GM21717 (cell line): ENCODE measurements at regions not wholly inside any gene's neighbourhood (a gene's known extent, or its start where the extent isn't known, plus 50 kb on each side); places are given as distances from the start of the nearest gene placed in this dataset.
"Not testable (repeated sequence)": the region's sequence is repeated elsewhere in the genome, so short reads cannot be mapped to it uniquely, and the experiment has no call there.

Experiments used
- ATAC-seq: cut with Tn5 transposase; IDR thresholded peaks from one replicate; pipeline ENCODE4 v1.9.1; 2021; ENCODE audit warnings: mild to moderate bottlenecking, moderate library complexity; ENCODE audit not compliant: unreplicated experiment

DNA sequence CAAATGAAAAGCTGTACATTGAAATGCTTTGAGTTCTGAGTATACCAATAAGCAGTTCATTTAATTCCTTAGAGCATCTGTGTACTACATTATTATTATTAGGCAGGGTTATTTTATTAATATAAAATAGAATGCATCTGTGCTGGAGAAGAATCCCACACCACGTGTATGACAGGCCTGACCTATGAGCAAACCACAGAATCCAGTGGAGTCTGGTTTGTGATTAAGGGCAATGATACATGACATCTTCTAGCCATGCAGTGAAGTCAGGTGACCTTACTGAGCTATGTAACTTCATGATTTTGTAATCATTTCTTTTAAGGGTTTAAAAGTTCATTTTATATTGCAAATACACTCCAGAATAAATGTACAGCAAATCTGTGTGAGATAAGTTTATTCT, 1165.0 kb upstream of the TENM3 start:
- no peak for ATAC-seq

DNA sequence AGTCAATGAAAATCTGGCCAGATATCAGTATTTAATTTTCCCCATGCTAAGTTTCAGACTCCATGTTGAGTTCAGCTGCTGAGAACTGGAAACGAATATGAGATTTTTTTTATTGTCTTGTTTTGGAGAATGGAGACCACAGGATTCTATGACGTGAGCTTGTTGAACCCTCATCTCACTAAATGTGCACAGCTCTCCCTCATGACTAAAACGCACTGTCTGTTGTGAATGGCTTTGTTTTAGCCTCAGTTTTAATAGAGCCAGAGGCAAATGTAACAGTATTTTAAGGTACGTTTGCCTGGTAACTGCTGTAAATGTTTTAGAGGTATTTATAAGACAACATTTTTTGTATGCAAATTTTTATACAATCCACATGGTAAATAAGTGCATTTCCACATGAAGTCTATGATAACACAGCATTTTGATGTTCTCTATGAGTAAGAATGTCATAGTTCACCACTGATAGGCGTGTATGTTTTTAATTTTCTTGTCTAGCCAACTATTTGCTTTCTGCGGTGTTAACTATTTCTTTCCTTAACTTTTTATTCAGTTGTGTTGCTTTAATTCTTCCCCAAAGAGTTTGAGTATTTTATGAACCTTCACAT, 1159.3 kb upstream of the TENM3 start:
- ATAC-seq, result no peak

DNA sequence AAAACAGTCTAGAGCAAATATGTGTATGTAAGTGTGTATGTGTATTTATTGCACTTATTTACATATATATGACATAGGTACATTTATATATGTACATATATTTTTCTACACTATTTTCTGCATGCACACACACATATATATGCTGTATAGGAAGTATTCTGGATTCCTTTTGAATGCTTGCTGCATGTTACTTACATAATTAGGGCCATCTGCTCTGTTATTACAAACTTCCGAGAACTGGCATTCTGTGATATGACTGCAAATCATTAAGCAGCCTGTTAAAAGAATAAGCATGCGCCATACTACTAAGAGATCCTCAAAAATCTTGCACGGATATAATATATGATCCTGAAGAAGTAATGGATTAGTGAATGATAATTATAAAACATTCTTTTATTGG, 1157.6 kb upstream of the TENM3 start:
- ATAC-seq, result no peak

DNA sequence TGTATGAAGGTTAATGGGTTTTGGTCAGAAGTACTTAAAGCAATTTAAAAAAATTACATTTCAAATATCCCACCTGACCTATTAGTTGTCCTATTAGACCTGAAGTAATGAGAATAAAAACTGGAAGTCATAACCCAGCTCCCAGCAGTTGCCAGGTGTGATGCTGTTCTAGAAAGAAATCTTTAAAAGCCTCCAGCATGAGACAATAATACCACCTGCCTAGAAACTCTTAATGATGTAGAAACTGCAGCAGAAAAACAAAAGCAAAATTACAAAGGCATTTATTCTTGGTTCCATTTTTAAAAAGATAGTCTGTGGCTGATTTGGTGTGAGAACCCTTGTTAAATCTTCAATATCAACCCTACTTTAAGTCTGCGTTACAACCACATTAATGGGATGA, 1137.7 kb upstream of the TENM3 start:
- no peak for ATAC-seq

DNA sequence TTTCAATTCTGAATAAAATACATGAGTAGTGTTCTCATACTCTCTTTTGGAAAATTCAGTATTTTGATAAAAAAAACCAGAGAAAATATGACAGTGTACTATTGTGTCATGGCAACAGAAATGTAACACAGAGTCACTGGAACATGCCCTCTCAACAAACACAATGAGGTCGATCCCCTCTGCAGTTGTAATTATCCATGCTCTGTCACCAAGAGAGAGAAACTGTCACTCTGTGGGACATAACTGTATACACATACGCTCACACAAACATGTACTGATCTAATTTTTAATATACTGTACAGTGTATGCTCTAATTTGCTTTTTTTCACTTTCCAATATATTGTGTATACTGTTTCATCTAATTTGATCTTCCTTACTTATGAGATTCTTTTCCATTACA, 1136.8 kb upstream of the TENM3 start:
- no peak for ATAC-seq

DNA sequence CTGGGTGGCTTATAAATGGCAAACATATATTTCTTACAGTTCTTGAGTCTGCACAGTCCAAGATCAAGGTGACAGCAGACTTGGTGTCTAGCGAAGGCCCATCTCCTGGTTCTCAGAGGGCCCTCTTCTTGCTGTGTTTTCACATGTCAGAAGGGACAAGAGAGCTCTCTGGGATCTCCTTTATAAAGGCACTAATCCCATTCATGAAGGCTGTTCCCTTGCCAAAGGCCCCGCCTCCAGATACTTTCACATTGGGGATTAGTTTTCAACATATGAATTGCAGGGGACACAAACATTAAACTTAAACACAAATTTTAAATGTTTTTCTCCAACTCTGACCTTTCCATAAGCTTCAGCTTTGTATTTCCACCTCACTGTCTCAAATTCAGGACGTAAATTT, 1135.0 kb upstream of the TENM3 start:
- ATAC-seq, result no peak

DNA sequence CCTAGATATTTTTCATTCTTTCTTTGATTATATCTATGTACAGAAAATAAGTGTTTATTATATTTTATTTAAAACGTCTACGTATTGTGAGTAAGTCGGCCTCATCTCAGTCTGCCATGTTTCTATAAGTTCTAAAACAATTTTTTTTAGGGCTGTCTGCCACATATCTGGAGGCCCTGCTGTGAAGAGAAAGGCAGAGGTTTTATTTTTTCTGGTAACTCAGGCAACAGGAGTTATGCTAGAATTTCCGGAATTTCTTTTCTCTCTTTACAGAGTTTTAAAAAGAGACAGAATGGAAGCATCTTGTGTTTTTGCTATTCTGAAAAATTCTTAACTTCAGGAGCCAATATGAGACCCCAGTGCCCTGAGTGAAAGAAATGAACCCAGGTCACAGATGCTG, 1124.0 kb upstream of the TENM3 start:
- no peak for ATAC-seq

DNA sequence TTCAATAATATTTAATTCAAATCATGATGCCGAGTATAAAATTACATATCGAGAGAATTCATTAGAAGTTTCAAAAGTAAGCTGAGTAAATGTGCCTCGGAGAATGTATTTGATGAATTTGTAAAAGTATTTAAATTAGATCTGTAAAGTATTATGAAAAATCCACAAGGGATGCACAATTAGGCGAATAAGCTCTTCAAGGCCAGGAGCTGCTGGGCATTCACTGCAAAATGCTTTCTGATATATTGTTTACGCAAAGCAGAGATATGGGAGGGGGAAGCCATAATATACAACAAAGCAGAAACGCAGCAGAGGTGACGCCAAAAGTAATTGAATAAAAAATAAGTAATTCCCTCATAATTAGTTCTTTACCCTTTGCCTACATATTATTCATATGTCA, 1121.5 kb upstream of the TENM3 start:
- no peak for ATAC-seq

DNA sequence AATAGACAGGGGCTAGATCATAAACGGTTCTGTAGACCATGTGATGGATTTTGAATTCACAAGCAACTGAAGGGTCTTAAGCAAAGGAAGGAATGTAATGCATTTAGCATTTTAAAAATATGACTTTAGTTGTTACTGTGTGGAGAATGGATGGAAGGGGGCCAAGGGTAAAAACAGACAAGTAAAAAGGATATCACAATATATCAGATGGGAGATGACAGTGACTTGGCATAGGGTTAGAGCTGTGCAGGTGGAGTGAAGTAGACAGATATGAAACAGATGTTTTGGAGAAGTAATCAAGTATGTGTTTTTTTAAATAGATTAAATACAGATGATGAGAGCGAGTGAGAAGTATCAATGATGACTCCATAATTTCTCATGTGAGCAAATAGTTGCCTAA, 1116.0 kb upstream of the TENM3 start:
- ATAC-seq, result no peak

DNA sequence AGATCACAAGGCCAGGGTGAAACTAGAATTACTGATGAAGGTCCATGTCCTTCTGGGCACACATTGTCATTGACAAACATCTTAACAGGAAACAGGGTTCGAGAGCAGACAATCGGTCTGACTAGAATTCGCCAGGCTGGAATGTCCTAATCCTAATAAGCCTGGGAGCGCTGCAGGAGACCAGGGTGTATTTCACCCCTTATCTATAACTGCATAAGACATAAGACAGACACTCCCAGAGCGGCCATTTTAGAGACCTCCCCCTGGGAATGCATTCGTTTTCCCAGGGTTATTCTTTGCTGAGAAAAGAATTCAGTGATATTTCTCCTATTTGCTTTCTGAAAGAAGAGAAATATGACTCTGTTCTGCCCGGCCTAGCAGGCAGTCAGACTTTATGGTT, 1112.9 kb upstream of the TENM3 start:
- not testable (repeated sequence) for ATAC-seq

DNA sequence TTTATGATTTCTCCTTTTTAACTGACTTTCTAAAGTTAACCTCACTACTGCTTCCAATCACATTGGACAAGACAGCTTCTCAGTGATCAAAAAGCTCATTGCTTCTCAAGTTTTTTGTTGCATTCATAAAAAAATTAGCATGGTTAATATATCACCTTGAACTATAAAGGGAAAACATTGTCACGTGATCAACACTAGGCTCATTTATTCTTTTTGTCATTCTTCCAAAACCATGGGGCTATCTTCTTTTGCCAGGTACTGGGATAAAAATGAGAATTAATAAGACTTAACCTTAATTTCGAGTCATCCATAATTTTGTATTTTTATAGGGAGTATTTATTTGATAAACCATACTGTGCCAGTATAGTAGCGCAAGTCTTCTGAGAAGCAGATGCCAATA, 1105.9 kb upstream of the TENM3 start:
- no peak for ATAC-seq

DNA sequence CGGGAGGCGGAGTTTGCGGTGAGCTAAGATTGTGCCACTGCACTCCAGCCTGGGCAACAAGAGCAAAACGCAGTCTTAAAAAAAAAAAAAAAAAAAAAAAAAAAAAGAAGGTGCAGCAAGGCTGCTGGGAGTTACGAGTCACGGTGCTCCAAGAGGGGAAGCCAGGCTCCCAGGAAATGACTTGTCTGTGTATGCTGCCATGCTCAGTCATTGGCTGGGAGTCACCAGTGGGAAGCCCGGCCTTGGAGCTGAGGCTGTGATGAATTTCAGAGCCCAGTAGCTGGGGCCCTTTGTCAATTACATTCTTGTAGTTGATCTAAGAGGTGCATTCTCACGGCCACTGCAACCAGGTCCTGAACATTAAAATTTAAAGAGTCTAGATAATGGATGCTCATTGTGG, 1105.1 kb upstream of the TENM3 start:
- ATAC-seq, result no peak

DNA sequence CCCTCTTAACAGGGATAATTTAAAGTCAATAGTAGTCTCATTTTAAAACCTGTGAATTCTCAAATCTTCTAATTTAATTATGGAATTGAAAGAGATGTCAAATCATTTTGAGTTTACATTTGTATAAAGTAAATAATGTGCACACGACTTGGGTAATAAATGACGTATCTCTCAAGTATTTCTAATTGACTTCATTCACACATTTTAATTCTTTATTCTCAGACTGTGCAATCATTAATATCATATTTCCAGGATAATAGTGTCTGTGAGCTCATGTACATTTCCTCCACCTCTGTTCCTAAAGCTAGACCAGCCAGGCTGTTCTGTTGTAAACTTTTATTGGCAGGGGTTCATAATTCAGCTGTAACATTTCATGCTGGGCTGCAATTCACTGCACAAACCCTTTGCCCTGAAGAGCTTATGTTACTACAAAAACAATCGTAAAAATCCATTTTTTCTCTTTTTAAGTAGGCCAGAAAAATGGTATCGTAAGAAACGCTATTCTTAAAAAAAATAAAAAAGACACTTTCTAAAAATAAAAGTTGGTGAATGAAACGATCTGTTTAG, 1103.1 kb upstream of the TENM3 start:
- no peak for ATAC-seq

DNA sequence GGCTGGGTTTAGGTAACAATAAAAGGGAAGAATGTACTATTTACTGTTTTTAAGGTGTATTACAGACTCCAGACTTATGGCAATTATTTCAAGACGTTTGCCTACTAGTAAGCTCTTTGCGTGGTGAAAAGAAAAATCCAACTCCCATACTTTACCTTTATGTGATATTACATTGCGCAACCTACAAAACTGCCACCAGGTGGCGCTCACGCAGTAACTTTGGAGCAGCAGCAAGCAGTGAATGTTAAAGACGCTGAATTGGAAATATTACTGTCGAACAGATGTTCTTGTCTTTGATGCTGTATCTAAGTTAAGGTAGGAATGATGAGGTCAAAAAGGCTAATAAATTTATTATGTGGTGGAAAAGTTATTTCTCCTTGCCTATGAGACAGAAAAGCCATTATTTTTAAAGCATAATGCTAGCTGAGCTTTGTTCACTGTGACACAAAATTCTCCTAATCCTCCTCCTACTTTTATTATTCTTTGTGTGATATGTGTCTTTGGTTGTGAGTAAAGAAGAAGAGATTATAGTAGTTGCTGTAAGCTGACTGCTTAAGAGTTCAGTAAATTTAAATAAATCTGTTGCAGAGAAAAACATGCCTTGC, 1099.8 kb upstream of the TENM3 start:
- peak; percentile 86 for ATAC-seq

DNA sequence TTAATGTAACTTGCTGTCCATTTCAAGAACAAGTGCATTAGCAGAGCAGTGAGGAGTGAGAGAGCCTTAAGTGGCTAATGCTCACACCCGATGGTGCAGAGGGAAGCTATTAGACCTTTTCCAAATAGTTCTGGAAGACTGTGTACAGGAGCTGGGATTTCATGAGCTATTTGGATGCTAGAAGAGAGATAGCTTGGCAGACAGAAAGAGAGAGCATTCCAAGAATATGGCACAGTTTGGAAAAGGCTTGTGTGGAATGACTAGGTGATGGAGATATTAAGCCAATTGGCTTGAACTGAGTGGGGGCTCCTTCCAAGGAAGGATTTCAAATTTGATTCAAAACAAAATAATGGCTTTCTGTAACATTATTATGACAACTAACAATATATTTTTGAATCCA, 1097.2 kb upstream of the TENM3 start:
- ATAC-seq, result no peak

DNA sequence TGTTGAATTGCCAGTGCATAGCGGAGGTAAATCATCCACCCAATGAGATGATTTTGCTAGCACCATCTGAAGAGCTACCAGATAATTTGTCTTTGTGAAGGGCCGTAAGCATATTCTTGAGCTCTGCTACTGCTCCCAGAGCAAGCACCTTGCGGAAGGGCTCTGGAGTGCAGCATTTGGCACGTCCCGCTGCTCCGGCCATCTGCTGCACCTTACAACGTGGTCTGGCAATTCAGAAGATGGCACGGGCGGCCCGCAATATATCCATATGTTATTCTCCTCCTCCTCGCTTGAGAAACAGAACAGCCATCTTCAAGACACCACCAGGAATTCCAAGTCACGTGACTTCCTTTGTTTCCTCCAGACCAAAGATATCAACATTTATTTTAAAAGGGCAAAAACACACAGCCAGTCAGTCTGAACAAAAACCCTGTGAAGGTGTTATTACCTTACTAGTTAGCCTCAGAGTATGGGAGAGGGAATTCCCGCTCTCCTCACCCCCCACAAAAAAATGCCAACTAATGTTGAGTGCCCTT, 1095.7 kb upstream of the TENM3 start:
- ATAC-seq, result no peak

DNA sequence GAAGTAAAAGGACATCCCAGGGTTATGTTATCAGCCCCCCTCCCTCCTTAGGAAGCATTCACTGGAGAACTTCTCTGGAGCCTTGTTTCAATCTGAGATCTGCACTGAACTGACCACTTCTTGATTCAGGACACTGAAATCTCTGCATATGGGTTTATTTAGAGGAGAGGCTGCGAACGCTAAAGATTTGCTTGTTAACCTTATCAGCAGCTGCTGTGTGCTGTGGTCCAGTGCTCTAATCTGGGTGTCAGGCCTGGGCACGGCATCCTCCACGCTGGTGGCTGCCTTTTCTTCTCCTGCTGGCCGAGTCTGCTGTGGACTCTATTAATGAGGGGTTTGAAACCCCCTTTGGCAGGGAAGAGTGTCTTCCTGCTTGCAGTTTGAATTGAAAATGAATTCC, 1094.7 kb upstream of the TENM3 start:
- ATAC-seq, result no peak

DNA sequence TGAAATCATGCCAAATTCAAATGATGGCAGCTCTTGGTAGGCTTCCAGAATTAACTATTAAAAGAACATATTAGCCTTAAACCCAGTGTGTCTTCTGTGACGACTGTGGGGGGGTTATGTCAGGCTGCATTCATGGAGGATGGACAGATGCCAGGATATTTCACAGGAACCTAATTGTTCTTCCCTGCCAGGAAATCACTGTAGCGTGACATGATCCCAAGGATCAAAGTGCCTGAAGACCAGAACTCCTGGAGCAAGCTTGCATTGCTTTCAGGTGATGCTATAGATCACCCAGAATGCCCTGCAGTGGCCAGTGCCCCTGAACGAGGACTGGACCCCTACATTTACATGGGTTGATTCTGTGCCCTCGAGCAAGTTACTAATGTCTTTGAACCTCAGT, 1093.0 kb upstream of the TENM3 start:
- no peak for ATAC-seq

DNA sequence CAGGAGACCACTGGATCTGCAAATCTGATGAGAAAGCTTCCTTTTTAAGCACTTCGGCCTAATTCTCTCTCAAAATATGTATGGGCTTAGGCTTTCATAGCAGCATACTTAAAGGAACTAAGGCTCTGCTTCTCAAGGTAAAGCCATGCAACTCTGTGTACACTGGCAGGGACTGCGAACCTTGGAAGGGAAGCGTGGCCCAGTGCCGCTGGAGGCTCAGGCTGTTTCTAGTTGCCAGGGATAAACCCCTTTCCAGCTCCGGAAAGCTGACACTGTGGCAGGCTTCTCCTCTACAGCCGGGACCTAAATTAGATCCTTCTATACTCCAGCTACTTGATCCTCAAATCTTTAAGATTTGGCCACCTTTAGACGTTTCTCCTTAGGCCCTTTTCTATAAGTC, 1091.3 kb upstream of the TENM3 start:
- no peak for ATAC-seq

DNA sequence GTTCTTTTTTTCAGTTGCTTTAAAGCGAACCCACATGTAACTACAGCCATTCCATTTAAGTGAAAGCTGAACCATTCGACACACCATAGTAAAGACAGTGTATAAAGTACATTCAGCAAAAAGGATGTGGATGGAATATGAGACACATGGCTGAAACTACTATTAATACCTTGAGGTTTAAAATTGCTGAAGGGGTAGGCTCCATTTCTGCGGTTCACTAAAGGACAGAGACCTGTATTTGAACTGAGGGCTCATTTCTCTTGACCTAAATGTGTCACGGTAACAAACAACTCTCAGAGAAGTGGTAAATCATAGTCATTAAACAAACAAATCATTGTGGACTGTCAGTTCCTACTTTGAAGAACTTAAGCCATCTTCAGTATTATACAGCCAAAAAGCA, 1085.6 kb upstream of the TENM3 start:
- no peak for ATAC-seq

DNA sequence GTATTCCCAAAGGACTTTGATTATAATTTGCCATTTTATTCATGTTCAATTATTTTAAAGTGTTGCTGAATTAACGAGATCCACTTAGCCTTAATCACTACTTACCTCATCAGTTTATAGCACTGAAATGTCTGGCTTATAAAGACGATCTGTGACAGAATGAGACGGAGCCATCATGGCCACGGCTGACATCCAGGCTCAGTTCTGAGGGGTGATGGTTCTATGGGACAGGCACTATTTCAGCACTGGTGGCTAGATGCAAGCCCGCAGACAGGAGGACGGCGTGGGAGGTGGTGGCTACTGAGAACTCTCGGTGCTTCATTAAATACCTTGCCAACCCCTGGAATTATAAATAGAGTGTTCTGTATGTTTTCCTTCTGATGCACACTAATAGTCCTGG, 1084.2 kb upstream of the TENM3 start:
- ATAC-seq, result no peak

DNA sequence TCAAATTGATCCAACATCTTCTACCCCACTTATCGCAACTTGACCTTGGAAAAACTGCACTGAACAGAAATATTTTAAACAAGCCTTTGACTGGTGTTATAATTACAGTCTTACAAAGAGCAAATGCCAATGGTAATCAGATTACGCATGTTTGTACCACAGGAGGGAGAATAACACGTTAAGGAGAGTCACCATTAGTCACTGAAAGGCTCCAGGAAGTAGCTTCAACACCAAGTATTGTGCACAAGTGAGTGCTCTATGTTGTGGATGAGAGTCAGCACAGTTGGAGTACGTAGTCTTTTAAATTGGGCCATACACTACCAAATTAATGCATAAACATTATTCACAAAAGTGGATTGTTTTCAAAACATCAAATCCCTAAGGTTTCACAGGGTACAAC, 1081.5 kb upstream of the TENM3 start:
- no peak for ATAC-seq

DNA sequence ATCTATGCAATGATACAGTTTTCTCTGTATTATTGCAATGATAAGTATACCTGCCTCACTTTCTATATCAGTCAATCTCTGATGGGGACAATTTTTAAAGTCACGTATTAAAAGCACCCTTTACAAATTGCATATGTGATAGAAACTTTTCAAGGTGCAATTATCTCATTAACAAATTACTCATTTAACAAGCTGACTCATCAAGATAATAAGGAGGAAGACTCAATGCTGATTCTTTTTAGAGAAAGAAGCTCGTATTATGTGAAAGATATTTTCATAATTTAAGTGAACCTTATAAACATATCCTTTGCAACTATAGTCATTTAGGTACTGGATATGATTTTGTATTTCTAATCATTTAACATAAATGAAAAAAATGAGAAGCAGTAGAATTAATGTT, 1080.9 kb upstream of the TENM3 start:
- ATAC-seq, result no peak
